Neuronal stem cell (in vitro differentiated cells): ENCODE measurements at regions not wholly inside any gene's neighbourhood (a gene's known extent, or its start where the extent isn't known, plus 50 kb on each side); places are given as distances from the start of the nearest gene placed in this dataset.

ENCODE experiments used
- DNase-seq: peaks from one replicate; pipeline ENCODE4 v3.0.0-alpha.2; 2013; ENCODE audit warnings: low spot score
- H2AFZ ChIP-seq: one replicate; pipeline ENCODE4 v1.6.1; 2013; ENCODE audit warnings: mild to moderate bottlenecking, low read length, inconsistent platforms
- H2AK5ac ChIP-seq: 2 replicates; pipeline ENCODE4 v1.6.1; 2013; ENCODE audit warnings: low read depth, mild to moderate bottlenecking, inconsistent platforms, low read length, moderate library complexity, mixed read lengths
- H2BK120ac ChIP-seq: 2 replicates; pipeline ENCODE4 v1.6.1; 2013; ENCODE audit warnings: low read depth, mild to moderate bottlenecking, inconsistent platforms, low read length, moderate library complexity, mixed read lengths
- H2BK12ac ChIP-seq: one replicate; pipeline ENCODE4 v1.6.1; 2013; ENCODE audit warnings: low read length, inconsistent platforms
- H2BK15ac ChIP-seq: 2 replicates; pipeline ENCODE4 v1.6.1; 2013; ENCODE audit warnings: mild to moderate bottlenecking, low read length, inconsistent platforms, mixed read lengths
- H2BK5ac ChIP-seq: one replicate; pipeline ENCODE4 v1.6.1; 2013; ENCODE audit warnings: inconsistent platforms, mild to moderate bottlenecking, low read length, moderate library complexity
- H3K14ac ChIP-seq: one replicate; pipeline ENCODE4 v1.6.1; 2013; ENCODE audit warnings: low read length, inconsistent platforms
- H3K18ac ChIP-seq: 2 replicates; pipeline ENCODE4 v1.6.1; 2013; ENCODE audit warnings: low read length, inconsistent platforms
- H3K23ac ChIP-seq: 2 replicates; pipeline ENCODE4 v1.6.1; 2013; ENCODE audit warnings: low read depth, mild to moderate bottlenecking, mixed read lengths, low read length, inconsistent platforms; ENCODE audit not compliant: poor library complexity
- H3K27ac ChIP-seq: replicated peaks from 3 replicates; pipeline ENCODE4 v1.5.1; 2013; ENCODE audit warnings: low read length, inconsistent platforms
- H3K27me3 ChIP-seq, 3 experiments: 2 replicates each; pipeline ENCODE4 v1.6.1; 2013; ENCODE audit warnings: low read length in 3 of 3, mild to moderate bottlenecking in 2 of 3, inconsistent platforms in 1 of 3, low read depth in 1 of 3, mixed read lengths in 1 of 3, moderate library complexity in 1 of 3; ENCODE audit not compliant: control insufficient read depth in 3 of 3, insufficient read depth in 3 of 3
- H3K36me3 ChIP-seq, 2 donors: replicated peaks in 1 of 2; 2 replicates each; pipeline ENCODE4 v1.6.1; 2013; ENCODE audit warnings: low read length in 2 of 2; ENCODE audit not compliant: control insufficient read depth in 2 of 2, insufficient read depth in 2 of 2
- H3K4ac ChIP-seq: 2 replicates; pipeline ENCODE4 v1.6.1; 2013; ENCODE audit warnings: inconsistent platforms, mild to moderate bottlenecking, low read length, moderate library complexity
- H3K4me1 ChIP-seq, 2 donors: 1 replicate in 1 of 2; 2 replicates in 1 of 2; pipeline ENCODE4 v1.6.1; 2013; ENCODE audit warnings: low read length in 2 of 2, low read depth in 1 of 2; ENCODE audit not compliant: control insufficient read depth in 2 of 2, insufficient read depth in 1 of 2
- H3K4me2 ChIP-seq: one replicate; pipeline ENCODE4 v1.6.1; 2013; ENCODE audit warnings: mild to moderate bottlenecking, low read length, inconsistent platforms; ENCODE audit not compliant: insufficient read depth, poor library complexity, severe bottlenecking
- H3K4me3 ChIP-seq, 2 donors: 2 replicates each; pipeline ENCODE4 v1.5.1; 2013; ENCODE audit warnings: low read length in 2 of 2, mild to moderate bottlenecking in 2 of 2, inconsistent platforms in 1 of 2, moderate library complexity in 1 of 2
- H3K79me1 ChIP-seq: one replicate; pipeline ENCODE4 v1.6.1; 2013; ENCODE audit warnings: low read depth, mild to moderate bottlenecking, inconsistent platforms, low read length, moderate library complexity
- H3K9ac ChIP-seq: one replicate; pipeline ENCODE4 v1.6.1; 2013; ENCODE audit warnings: mild to moderate bottlenecking, low read depth, low read length, inconsistent platforms; ENCODE audit not compliant: poor library complexity
- H3K9me3 ChIP-seq, 2 donors: replicated peaks in 1 of 2; 2 replicates each; pipeline versions ENCODE3 to v1.6.1; 2013; ENCODE audit warnings: low read length in 2 of 2, mild to moderate bottlenecking in 2 of 2, inconsistent platforms in 1 of 2, low read depth in 1 of 2, mixed read lengths in 1 of 2, moderate library complexity in 1 of 2; ENCODE audit not compliant: control insufficient read depth in 2 of 2, insufficient read depth in 1 of 2
- H4K8ac ChIP-seq: one replicate; pipeline ENCODE4 v1.6.1; 2013; ENCODE audit warnings: low read depth, mild to moderate bottlenecking, inconsistent platforms, low read length, moderate library complexity
- H4K91ac ChIP-seq: one replicate; pipeline ENCODE4 v1.6.1; 2013; ENCODE audit warnings: low read length, low read depth, mild to moderate bottlenecking, inconsistent platforms; ENCODE audit not compliant: poor library complexity
- WGBS, 2 donors: extraction: QIAGEN DNeasy Blood & Tissue Kit; methylation state at CpG; one replicate each; pipeline ENCODE4 v1.1.7; 2013; ENCODE audit warnings: missing lambda C conversion rate in 2 of 2, mixed read lengths in 1 of 2; ENCODE audit not compliant: insufficient read length in 2 of 2, insufficient replicate concordance in 1 of 2; ENCODE audit errors: extremely low coverage in 2 of 2; 5-methylcytosine and 5-hydroxymethylcytosine counted together

GRCh38 chr16:31710880-31711279 is 162.7 kb upstream of the ZNF267 start:
- Histone ChIP-seq H3K23ac (no peak overlapping the region), H3K27ac (no peak overlapping the region), H3K4me3 (no peak overlapping the region), H3K9me3 (peaks cover 2 to 14% of the 10 kb centered on the region in 2 donors), H2AFZ (no peak overlapping the region), H3K14ac (no peak overlapping the region), H2BK15ac (no peak overlapping the region), H2BK120ac (no peak overlapping the region), H3K36me3 (peaks cover 25 to 54% of the 10 kb centered on the region in 2 donors), H3K4me1 (peaks cover 0 to 5% of the 10 kb centered on the region in 2 donors), H3K18ac (no peak overlapping the region), H3K4me2 (no peak overlapping the region), H3K9ac (no peak overlapping the region), H4K91ac (no peak overlapping the region), H2AK5ac (no peak overlapping the region), H2BK12ac (no peak overlapping the region), H3K27me3 (peaks cover 0 to 3% (median 0%) of the 10 kb centered on the region in 3 experiments), H4K8ac (no peak overlapping the region), H3K4ac (no peak overlapping the region), H3K79me1 (peaks cover 6% of the 10 kb centered on the region), H2BK5ac (no peak overlapping the region)
- no peak for DNase-seq
- no CpG with 5 or more reads among the region's 5 CpGs for WGBS, 2 donors

GRCh38 chr16:31711344-31711845 is 162.2 kb upstream of the ZNF267 start:
- no peak overlapping the region for H4K8ac ChIP-seq
- H3K23ac ChIP-seq, result no peak overlapping the region
- no peak overlapping the region for H3K18ac ChIP-seq
- no peak overlapping the region for H2AFZ ChIP-seq
- no peak overlapping the region for H3K14ac ChIP-seq
- H2BK12ac ChIP-seq, result no peak overlapping the region
- no peak overlapping the region for H3K4me3 ChIP-seq
- WGBS, 2 donors, result no CpG with 5 or more reads among the region's 7 CpGs
- no peak overlapping the region for H3K27ac ChIP-seq
- DNase-seq, result no peak
- no peak overlapping the region for H3K4ac ChIP-seq
- peaks cover 0 to 3% (median 0%) of the 10 kb centered on the region in 3 experiments for H3K27me3 ChIP-seq
- peaks cover 2 to 19% of the 10 kb centered on the region in 2 donors for H3K9me3 ChIP-seq
- H3K4me2 ChIP-seq, result no peak overlapping the region
- peaks cover 10% of the 10 kb centered on the region for H3K79me1 ChIP-seq
- no peak overlapping the region for H2BK15ac ChIP-seq
- H4K91ac ChIP-seq, result no peak overlapping the region
- H2BK120ac ChIP-seq, result no peak overlapping the region
- H3K9ac ChIP-seq, result no peak overlapping the region
- no peak overlapping the region for H2AK5ac ChIP-seq
- H3K36me3 ChIP-seq, result peaks cover 26 to 54% of the 10 kb centered on the region in 2 donors
- peaks cover 0 to 5% of the 10 kb centered on the region in 2 donors for H3K4me1 ChIP-seq
- H2BK5ac ChIP-seq, result no peak overlapping the region

- H3K4me1 ChIP-seq, result peaks cover 0 to 5% of the 10 kb centered on the region in 2 donors
- H3K18ac ChIP-seq, result no peak overlapping the region
- no peak overlapping the region for H3K14ac ChIP-seq
- H3K27ac ChIP-seq, result no peak overlapping the region
- no peak overlapping the region for H3K9ac ChIP-seq
- no peak overlapping the region for H3K4me2 ChIP-seq
- no peak overlapping the region for H4K8ac ChIP-seq
- H2BK12ac ChIP-seq, result no peak overlapping the region
- H2BK120ac ChIP-seq, result no peak overlapping the region
- peaks cover 0 to 3% (median 0%) of the 10 kb centered on the region in 3 experiments for H3K27me3 ChIP-seq
- no peak overlapping the region for H4K91ac ChIP-seq
- no CpG with 5 or more reads among the region's 8 CpGs for WGBS, 2 donors
- H3K36me3 ChIP-seq, result peaks cover 22 to 52% of the 10 kb centered on the region in 2 donors
- peaks cover 2 to 24% of the 10 kb centered on the region in 2 donors for H3K9me3 ChIP-seq
- no peak overlapping the region for H2BK5ac ChIP-seq
- H3K4ac ChIP-seq, result no peak overlapping the region
- no peak overlapping the region for H2AFZ ChIP-seq
- DNase-seq, result no peak
- no peak overlapping the region for H2AK5ac ChIP-seq
- H2BK15ac ChIP-seq, result no peak overlapping the region
- H3K23ac ChIP-seq, result no peak overlapping the region
- no peak overlapping the region for H3K4me3 ChIP-seq
- H3K79me1 ChIP-seq, result peaks cover 11% of the 10 kb centered on the region
Measured at GRCh38 chr16:31712064-31712540, 161.5 kb upstream of the ZNF267 start.

DNA sequence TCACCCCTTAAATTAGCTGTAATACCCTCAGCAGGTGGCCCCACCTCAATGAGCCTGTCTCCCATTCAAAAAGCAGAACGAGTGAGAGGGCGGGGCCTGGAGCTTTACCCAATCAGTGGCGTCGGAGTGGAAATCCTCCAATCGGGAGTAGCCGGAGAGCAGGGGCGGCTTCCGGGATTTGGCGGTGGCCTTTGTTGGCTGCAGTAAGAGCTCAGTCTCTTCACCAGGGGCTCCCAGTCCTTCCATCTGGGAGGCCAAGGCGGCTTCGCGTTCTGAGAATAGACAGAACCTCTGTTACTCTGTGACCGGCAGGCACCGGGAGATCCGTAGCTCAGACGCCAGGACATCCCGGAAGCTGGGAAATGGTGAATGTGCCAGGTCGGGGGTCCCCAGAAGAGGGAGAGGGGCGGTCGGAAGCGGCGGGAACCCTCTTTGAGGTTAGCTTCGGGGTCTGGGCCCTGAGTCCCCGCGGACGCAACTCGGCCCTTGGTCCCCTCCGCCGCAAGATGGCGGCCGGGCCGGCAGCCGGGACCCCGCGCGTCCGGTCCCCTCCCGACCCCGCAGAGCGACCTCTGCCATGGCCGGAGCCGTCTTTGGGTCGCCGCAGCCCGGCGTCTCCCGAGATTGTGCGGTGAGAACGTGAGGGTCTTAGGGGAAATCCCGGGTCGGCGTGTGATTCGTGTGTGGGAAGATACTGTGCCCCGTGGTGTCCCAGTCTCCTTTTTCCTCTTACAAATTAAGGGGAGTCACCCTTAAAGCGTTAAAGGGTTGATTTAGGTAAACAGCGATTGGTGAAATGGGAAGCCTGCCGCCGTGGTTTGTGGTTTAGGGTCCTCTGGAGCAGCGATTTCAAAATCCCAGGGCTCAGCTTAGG is 160.3 kb upstream of the ZNF267 start:
- WGBS, 2 donors, result no CpG with 5 or more reads among the region's 59 CpGs

More for the DNA sequence above, 160.3 kb upstream of the ZNF267 start:
- Histone ChIP-seq H3K18ac (peak overlapping the region; percentile 98), H3K14ac (peak overlapping the region; percentile 95), H4K91ac (no peak overlapping the region), H3K4me1 (peaks cover 0 to 5% of the 10 kb centered on the region in 2 donors), H4K8ac (no peak overlapping the region), H3K27me3 (peaks cover 0 to 3% (median 0%) of the 10 kb centered on the region in 3 experiments), H2BK12ac (no peak overlapping the region), H3K27ac (peak overlapping the region; percentile 95), H2BK5ac (peak overlapping the region; percentile 54), H3K23ac (peak overlapping the region; percentile 94), H2BK120ac (no peak overlapping the region), H3K4me2 (peak overlapping the region; percentile 47), H3K4ac (no peak overlapping the region), H3K36me3 (peaks cover 16 to 52% of the 10 kb centered on the region in 2 donors), H3K79me1 (peaks cover 11% of the 10 kb centered on the region), H3K9me3 (peaks cover 2 to 35% of the 10 kb centered on the region in 2 donors), H3K4me3 (peak overlapping the region; percentile 73 to 95), H2AK5ac (no peak overlapping the region), H2AFZ (peak overlapping the region; percentile 93), H3K9ac (peak overlapping the region; percentile 83), H2BK15ac (no peak overlapping the region)
- peak; percentile 86 for DNase-seq
